Fibroblast of mammary gland (primary cell): ENCODE measurements at regions not wholly inside any gene's neighbourhood (a gene's known extent, or its start where the extent isn't known, plus 50 kb on each side); places are given as distances from the start of the nearest gene placed in this dataset.
A peak's percentile ranks its signal among the peaks of the same experiment; 100 is the strongest.

ENCODE experiments used
- DNase-seq: peaks from one replicate; pipeline ENCODE4 v3.0.0-alpha.2; 2010; ENCODE audit warnings: low read depth
- H3K4me3 ChIP-seq: 2 replicates; pipeline ENCODE4 v1.5.1; 2011; ENCODE audit warnings: low read depth, mild to moderate bottlenecking, low read length, moderate library complexity; ENCODE audit not compliant: control insufficient read depth
- CTCF ChIP-seq: conservative IDR thresholded peaks from 2 replicates; pipeline ENCODE4 v1.5.1; 2011; ENCODE audit warnings: low read depth, low read length, inconsistent platforms; ENCODE audit not compliant: control insufficient read depth, insufficient read depth

DNA sequence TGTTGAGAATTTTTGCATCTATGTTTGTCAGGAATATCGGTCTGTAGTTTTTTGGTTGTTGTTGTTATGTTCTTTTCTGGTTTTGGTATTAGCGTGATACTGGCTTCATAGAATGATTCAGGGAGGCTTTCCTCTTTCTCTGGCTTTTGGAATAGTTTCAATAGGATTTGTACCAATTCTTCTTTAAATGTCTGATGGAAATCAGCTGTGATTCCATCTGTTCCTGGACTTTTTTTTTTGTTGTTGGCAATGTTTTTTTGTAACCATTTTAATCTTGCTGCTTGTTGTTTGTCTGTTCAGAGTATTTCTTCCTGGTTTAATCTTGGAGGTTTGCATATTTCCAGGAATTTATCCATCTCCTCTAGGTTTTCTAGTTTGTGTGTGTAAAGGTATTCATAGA, 81.5 kb upstream of the GK2 start:
- no peak for DNase-seq
- TF ChIP-seq CTCF, result no peak
- no peak overlapping the region for H3K4me3 ChIP-seq

DNA sequence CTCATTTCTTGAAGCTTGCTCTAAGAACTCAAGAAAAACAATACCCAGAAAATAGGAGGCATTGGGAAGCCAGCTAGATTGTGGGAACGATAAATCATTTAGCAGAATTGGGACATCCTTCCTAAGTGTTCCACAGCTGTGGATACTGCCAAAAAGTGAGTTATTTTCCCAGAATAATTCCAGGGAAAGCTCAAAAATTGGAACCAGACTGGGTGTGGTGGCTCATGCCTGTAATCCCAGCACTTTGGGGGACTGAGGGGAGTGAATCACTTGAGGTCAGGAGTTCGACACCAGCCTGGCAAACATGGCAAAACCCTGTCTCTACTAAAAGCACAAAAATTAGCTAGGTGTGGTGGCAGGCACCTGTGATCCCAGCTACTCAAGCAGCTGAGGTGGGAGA, 68.2 kb upstream of the GK2 start:
- TF ChIP-seq CTCF, result no peak
- H3K4me3 ChIP-seq, result no peak overlapping the region
- DNase-seq, result peak; percentile 77

DNA sequence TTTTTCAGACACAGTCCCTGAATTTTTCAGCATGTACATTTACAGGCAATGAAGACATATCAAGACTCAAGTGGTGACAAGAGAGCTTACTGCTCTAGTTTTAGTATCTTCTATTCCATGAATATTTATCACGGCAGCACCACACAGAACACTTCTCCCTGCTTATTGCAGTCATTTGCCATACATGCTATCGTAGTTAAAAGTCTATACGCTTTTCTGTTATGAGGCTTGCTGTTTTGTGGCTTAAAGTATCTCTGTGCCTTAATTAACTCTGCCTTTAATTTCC, 65.4 kb upstream of the GK2 start:
- no peak for DNase-seq
- H3K4me3 ChIP-seq, result no peak overlapping the region
- no peak for TF ChIP-seq CTCF

- no peak overlapping the region for H3K4me3 ChIP-seq
- peak; percentile 5 for DNase-seq
These were observed 64.8 kb upstream of the GK2 start for GRCh38 chr4:79472693-79473438.

GRCh38 chr4:79472036-79472435, 64.0 kb upstream of the GK2 start:
- no peak overlapping the region for H3K4me3 ChIP-seq
- TF ChIP-seq CTCF, result no peak
- DNase-seq, result no peak

More at GRCh38 chr4:79472693-79473438, 64.8 kb upstream of the GK2 start:
- no peak for TF ChIP-seq CTCF

GRCh38 chr4:79471309-79471708, 63.3 kb upstream of the GK2 start:
- H3K4me3 ChIP-seq, result no peak overlapping the region
- DNase-seq, result no peak
- TF ChIP-seq CTCF, result no peak
